HepG2 (cell line): ENCODE measurements at regions not wholly inside any gene's neighbourhood (a gene's known extent, or its start where the extent isn't known, plus 50 kb on each side); places are given as distances from the start of the nearest gene placed in this dataset.

Experiments used
- ATAC-seq: fragments of 200-7000 bp; cut with Tn5 transposase; 3 replicates; pipeline ENCODE4 v1.9.1; 2020; ENCODE audit warnings: mild to moderate bottlenecking, moderate library complexity
- BruUV-seq: library from RNA; stranded (reverse); fragments of 400-500 nt; replicated peaks from 2 replicates; lab custom pipeline; 2021; lab: Mats Ljungman, UMichigan
- CTCF ChIA-PET: fragments of 300-600 bp; formaldehyde crosslinking; extraction: SDS; loops from one replicate; lab custom pipeline; 2021; ENCODE audit warnings: low total read pairs, inconsistent platforms, low intra/inter-chr PET ratio; lab: Yijun Ruan, JAX
- POLR2A ChIA-PET: fragments of 350-600 bp; sonication (Branson Sonifier 250); formaldehyde crosslinking; loops from one replicate; lab custom pipeline; 2020; ENCODE audit warnings: antibody characterized with exemption, inconsistent platforms; lab: Yijun Ruan, JAX
- DNase-seq: peaks from one replicate; pipeline ENCODE4 v3.0.0-alpha.2; 2015; ENCODE audit warnings: low spot score
- FAIRE-seq: peaks from 3 replicates; lab custom pipeline; 2011; peaks lifted over from hg19 to GRCh38; lab: Jason Lieb, UNC
- H2AFZ ChIP-seq: one replicate; pipeline ENCODE4 v1.6.1; 2011; ENCODE audit warnings: low read length, inconsistent platforms
- H3K27ac ChIP-seq: fragments of 300-600 bp; 3 replicates; pipeline ENCODE4 v1.8.0; 2011; ENCODE audit warnings: mixed run types, mild to moderate bottlenecking, mixed read lengths, low read length, inconsistent platforms; ENCODE audit not compliant: insufficient read depth; ENCODE audit errors: extremely low read length
- H3K27me3 ChIP-seq, 2 experiments: fragments of 200-600 bp in 1 of 2; 2 replicates in 1 of 2; 3 replicates in 1 of 2; pipeline versions ENCODE4 v1.6.0 to v1.8.0; 2011; ENCODE audit warnings: low read length in 2 of 2, mild to moderate bottlenecking in 2 of 2, moderate library complexity in 2 of 2, inconsistent platforms in 1 of 2; ENCODE audit not compliant: insufficient read depth in 2 of 2, control insufficient read depth in 1 of 2
- H3K36me3 ChIP-seq, 2 experiments: fragments of 200-600 bp in 1 of 2; replicated peaks in 1 of 2; 2 replicates in 1 of 2; 3 replicates in 1 of 2; pipeline versions ENCODE4 v1.5.1 to v1.8.0; 2011; ENCODE audit warnings: low read length in 2 of 2, inconsistent platforms in 1 of 2; ENCODE audit not compliant: insufficient read depth in 2 of 2, control insufficient read depth in 1 of 2
- H3K4me1 ChIP-seq: 2 replicates; pipeline ENCODE4 v1.5.1; 2012; ENCODE audit warnings: low read length, inconsistent platforms; ENCODE audit not compliant: insufficient read depth
- H3K4me2 ChIP-seq: 2 replicates; pipeline ENCODE4 v1.6.0; 2011; ENCODE audit warnings: low read depth, low read length, inconsistent platforms
- H3K4me3 ChIP-seq, 3 experiments: fragments of 200-600 bp in 1 of 3; sonication (generic), shearing (Covaris generic) in 1 of 3; replicated peaks in 1 of 3; 2 replicates each; pipeline ENCODE4 v1.5.1; 2011 to 2016; ENCODE audit warnings: low read length in 3 of 3, inconsistent platforms in 2 of 3, low read depth in 2 of 3, mild to moderate bottlenecking in 2 of 3, control low read depth in 1 of 3, mixed read lengths in 1 of 3; ENCODE audit not compliant: insufficient read depth in 1 of 3
- H3K79me2 ChIP-seq: one replicate; pipeline ENCODE4 v1.6.1; 2011; ENCODE audit warnings: low read length, inconsistent platforms; ENCODE audit not compliant: insufficient read depth
- H3K9ac ChIP-seq: 2 replicates; pipeline ENCODE4 v1.6.0; 2011; ENCODE audit warnings: mild to moderate bottlenecking, low read depth, low read length, inconsistent platforms; ENCODE audit not compliant: insufficient read depth
- H3K9me3 ChIP-seq: 2 replicates; pipeline ENCODE4 v1.5.1; 2012; ENCODE audit warnings: mild to moderate bottlenecking, low read length
- H4K20me1 ChIP-seq: 2 replicates; pipeline ENCODE4 v1.6.0; 2011; ENCODE audit warnings: inconsistent platforms, mild to moderate bottlenecking, low read length, moderate library complexity; ENCODE audit not compliant: insufficient read depth
- ATF7-NPFF ChIP-seq: sonication (generic); formaldehyde crosslinking; IDR thresholded peaks from 2 replicates; pipeline ENCODE4 v1.8.1; 2023; ENCODE audit warnings: mild to moderate bottlenecking, low read depth, missing genetic modification reagents, moderate library complexity
- MAF1 ChIP-seq: sonication (generic); formaldehyde crosslinking; IDR thresholded peaks from 2 replicates; pipeline ENCODE4 v1.5.0; 2020; ENCODE audit warnings: missing genetic modification reagents, borderline replicate concordance
- SUZ12 ChIP-seq: fragments of 150-350 bp; IDR thresholded peaks from 2 replicates; pipeline ENCODE4 v1.6.1; 2014; ENCODE audit warnings: low read depth, low read length
- ZFP36L1 ChIP-seq: sonication (generic); formaldehyde crosslinking; IDR thresholded peaks from 2 replicates; pipeline ENCODE4 v1.8.0; 2022; ENCODE audit warnings: mild to moderate bottlenecking, missing genetic modification reagents, moderate library complexity
- WGBS: methylation state at CpG from one replicate; pipeline ENCODE4 v1.1.6; 2017; ENCODE audit warnings: low lambda C conversion rate; 5-methylcytosine and 5-hydroxymethylcytosine counted together
- in situ Hi-C: cut with HindIII; loops from 2 replicates; pipeline ENCODE4 v1.10.0; 2017; ENCODE audit warnings: low pct_unique_long_range_greater_than_20kb; ENCODE audit not compliant: extremely low pct_ligation_motif_present
- intact Hi-C: fragments of 100-400 bp; cut with micrococcal nuclease; formaldehyde crosslinking; loops from one replicate; pipeline ENCODE4 v1.10.0; 2022; ENCODE audit not compliant: unreplicated experiment

DNA sequence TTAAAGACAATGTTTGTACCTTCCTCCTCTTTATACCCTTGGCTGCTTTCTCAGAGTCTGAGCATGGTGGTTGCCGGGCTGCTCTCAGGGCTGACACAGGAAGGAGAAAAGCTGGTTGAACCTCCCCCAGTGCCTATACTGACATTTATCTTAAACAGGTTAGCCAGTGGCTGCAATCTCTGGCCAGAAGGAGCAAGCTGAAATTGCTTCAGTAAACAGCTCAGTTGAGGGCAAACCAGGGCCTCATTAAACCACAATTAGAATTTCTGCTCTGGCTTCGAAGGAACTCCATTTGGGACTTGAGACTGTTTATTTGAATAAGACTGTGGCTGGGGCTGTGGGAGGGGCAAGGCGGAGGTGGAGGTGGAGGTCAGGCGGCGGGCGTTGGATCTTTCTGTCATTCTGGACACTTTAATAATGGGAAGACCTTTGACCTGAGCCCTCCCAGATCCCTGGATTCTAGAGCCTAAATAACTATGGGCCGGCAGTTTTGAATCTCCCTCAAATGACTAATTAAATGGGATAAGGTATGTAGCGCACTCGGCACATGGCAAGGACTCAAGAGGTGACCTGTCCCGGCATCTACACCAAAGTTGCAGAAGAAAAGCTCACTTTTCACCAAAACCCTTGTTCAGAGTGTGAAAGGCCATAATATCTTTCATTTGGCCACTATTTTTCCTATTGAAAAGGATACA lies 120.6 kb upstream of the MYCN start:
- Histone ChIP-seq H3K36me3 (no peaks in the 10 kb centered on the region), H4K20me1 (no peaks in the 10 kb centered on the region), H3K9ac (no peak overlapping the region), H3K27me3 (peaks cover 3 to 49% of the 10 kb centered on the region in 2 experiments; a peak in 4 of 5 replicates), H3K4me1 (no peaks in the 10 kb centered on the region), H2AFZ (no peak overlapping the region), H3K27ac (no peak overlapping the region), H3K4me2 (no peak overlapping the region), H3K9me3 (no peaks in the 10 kb centered on the region), H3K4me3 (no peak overlapping the region), H3K79me2 (no peaks in the 10 kb centered on the region)
- 14% methylated on average over 10 of the region's 10 CpGs for WGBS
- ATAC-seq (no peak), FAIRE-seq (no peak), DNase-seq (no peak)
- in situ Hi-C loops = no loop called here
- BruUV-seq = no TSS peak
- CTCF ChIA-PET = no interaction called here
- intact Hi-C loops = no loop called here
- POLR2A ChIA-PET = no interaction called here
- TF ChIP-seq ATF7-NPFF (CRISPR knock-in tag) = no peak
- no peak for TF ChIP-seq ZFP36L1
- no peak for TF ChIP-seq MAF1 (CRISPR knock-in tag)

DNA sequence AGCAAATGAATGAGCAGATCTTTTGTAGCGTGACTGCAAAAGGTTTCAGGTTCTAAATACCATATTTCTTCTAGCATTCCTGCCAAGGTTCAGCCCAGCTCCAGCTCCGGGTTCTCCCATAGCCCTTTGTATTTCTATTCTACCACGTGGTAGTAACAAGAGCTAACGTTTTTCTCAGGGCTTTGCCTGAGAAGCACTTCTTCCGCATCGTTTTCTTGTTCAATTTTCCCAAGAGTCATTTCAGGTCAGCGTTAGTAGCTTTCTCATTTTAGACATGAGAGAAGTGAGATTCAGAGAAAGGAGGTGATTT lies 120.1 kb upstream of the MYCN start:
- WGBS = 42% methylated on average over 7 of the region's 7 CpGs
- in situ Hi-C loops = no loop called here
- no TSS peak for BruUV-seq
- no peak overlapping the region for H3K4me3 ChIP-seq
- no peaks in the 10 kb centered on the region for H3K4me1 ChIP-seq
- no peak overlapping the region for H3K9ac ChIP-seq
- POLR2A ChIA-PET = no interaction called here
- no peak overlapping the region for H3K4me2 ChIP-seq
- H3K36me3 ChIP-seq = no peaks in the 10 kb centered on the region
- CTCF ChIA-PET = no interaction called here
- no peak for TF ChIP-seq SUZ12
- TF ChIP-seq, all 625 proteins: peak for 0
- intact Hi-C loops = no loop called here
- no peak overlapping the region for H3K27ac ChIP-seq
- FAIRE-seq (no peak), ATAC-seq (no peak), DNase-seq (no peak)
- peaks cover 3 to 48% of the 10 kb centered on the region in 2 experiments; a peak in 4 of 5 replicates for H3K27me3 ChIP-seq
- H2AFZ ChIP-seq = no peak overlapping the region
- no peaks in the 10 kb centered on the region for H3K79me2 ChIP-seq
- H3K9me3 ChIP-seq = no peaks in the 10 kb centered on the region
- H4K20me1 ChIP-seq = no peaks in the 10 kb centered on the region
